ENCODE measurements at regions not wholly inside any gene's neighbourhood (a gene's known extent, or its start where the extent isn't known, plus 50 kb on each side); places are given as distances from the start of the nearest gene placed in this dataset. TPM values are rescaled to one million over a fixed set of nuclear protein-coding genes. Genes with fewer than 3 reads are reported as not detected.

Small RNA genes in the stretch of these regions (small RNA-seq; reads per million reads assigned to genes)
- gene RN7SL761P (not detected), gene RPL37P21 (not detected), gene RPS3AP52 (not detected), gene SNRPFP3 (not detected)

Data from urinary bladder (tissue), 1 donor.